ENCODE measurements at regions not wholly inside any gene's neighbourhood (a gene's known extent, or its start where the extent isn't known, plus 50 kb on each side); places are given as distances from the start of the nearest gene placed in this dataset.

- WGBS (ENCODE audit: insufficient coverage, insufficient read length) = no CpG with 5 or more reads among the region's 1 CpG
- no peaks in the 10 kb centered on the region for H3K36me3 ChIP-seq (ENCODE audit: control insufficient read depth, insufficient read depth, low read length)
- H3K27ac ChIP-seq (ENCODE audit: low read length) = no peak overlapping the region
- H3K4me3 ChIP-seq (ENCODE audit: low read length) = no peak overlapping the region
- DNase-seq (ENCODE audit: low read depth, low spot score) = no peak
- no peaks in the 10 kb centered on the region for H3K9me3 ChIP-seq (ENCODE audit: control insufficient read depth, insufficient read depth, low read length)
- H3K4me1 ChIP-seq (ENCODE audit: control insufficient read depth, insufficient read depth, low read length) = no peaks in the 10 kb centered on the region
- no peaks in the 10 kb centered on the region for H3K27me3 ChIP-seq (ENCODE audit: control insufficient read depth, insufficient read depth, low read length)
Measured at GRCh38 chr12:59927032-59927431, 331.2 kb downstream of the SLC16A7 start.

GRCh38 chr12:59928416-59928815 is 332.6 kb downstream of the SLC16A7 start:
- H3K27ac ChIP-seq (ENCODE audit: low read length) = no peak overlapping the region
- no peak overlapping the region for H3K4me3 ChIP-seq (ENCODE audit: low read length)
- DNase-seq (ENCODE audit: low read depth, low spot score) = no peak
- no peaks in the 10 kb centered on the region for H3K36me3 ChIP-seq (ENCODE audit: control insufficient read depth, insufficient read depth, low read length)
- H3K4me1 ChIP-seq (ENCODE audit: control insufficient read depth, insufficient read depth, low read length) = no peaks in the 10 kb centered on the region
- H3K9me3 ChIP-seq (ENCODE audit: control insufficient read depth, insufficient read depth, low read length) = no peaks in the 10 kb centered on the region
- WGBS (ENCODE audit: insufficient coverage, insufficient read length) = no CpG with 5 or more reads among the region's 1 CpG
- H3K27me3 ChIP-seq (ENCODE audit: control insufficient read depth, insufficient read depth, low read length) = no peaks in the 10 kb centered on the region

GRCh38 chr12:59929110-59929509 is 333.3 kb downstream of the SLC16A7 start:
- WGBS (ENCODE audit: insufficient coverage, insufficient read length) = no CpG with 5 or more reads among the region's 2 CpGs

GRCh38 chr12:59934486-59934885 is 338.7 kb downstream of the SLC16A7 start:
- Histone ChIP-seq H3K36me3 (ENCODE audit: control insufficient read depth, insufficient read depth, low read length) (no peaks in the 10 kb centered on the region), H3K4me1 (ENCODE audit: control insufficient read depth, insufficient read depth, low read length) (no peaks in the 10 kb centered on the region), H3K27me3 (ENCODE audit: control insufficient read depth, insufficient read depth, low read length) (no peaks in the 10 kb centered on the region), H3K27ac (ENCODE audit: low read length) (no peak overlapping the region), H3K9me3 (ENCODE audit: control insufficient read depth, insufficient read depth, low read length) (no peaks in the 10 kb centered on the region), H3K4me3 (ENCODE audit: low read length) (no peak overlapping the region)
- no peak for DNase-seq (ENCODE audit: low read depth, low spot score)
- no CpG with 5 or more reads among the region's 1 CpG for WGBS (ENCODE audit: insufficient coverage, insufficient read length)

More at GRCh38 chr12:59929110-59929509, 333.3 kb downstream of the SLC16A7 start:
- Histone ChIP-seq H3K36me3 (ENCODE audit: control insufficient read depth, insufficient read depth, low read length) (no peaks in the 10 kb centered on the region), H3K4me1 (ENCODE audit: control insufficient read depth, insufficient read depth, low read length) (no peaks in the 10 kb centered on the region), H3K27me3 (ENCODE audit: control insufficient read depth, insufficient read depth, low read length) (no peaks in the 10 kb centered on the region), H3K9me3 (ENCODE audit: control insufficient read depth, insufficient read depth, low read length) (no peaks in the 10 kb centered on the region), H3K27ac (ENCODE audit: low read length) (no peak overlapping the region), H3K4me3 (ENCODE audit: low read length) (no peak overlapping the region)
- DNase-seq (ENCODE audit: low read depth, low spot score) = no peak

GRCh38 chr12:59936534-59936933 is 340.7 kb downstream of the SLC16A7 start:
- no peaks in the 10 kb centered on the region for H3K4me1 ChIP-seq (ENCODE audit: control insufficient read depth, insufficient read depth, low read length)
- no peaks in the 10 kb centered on the region for H3K27me3 ChIP-seq (ENCODE audit: control insufficient read depth, insufficient read depth, low read length)
- no peak overlapping the region for H3K27ac ChIP-seq (ENCODE audit: low read length)
- no peaks in the 10 kb centered on the region for H3K9me3 ChIP-seq (ENCODE audit: control insufficient read depth, insufficient read depth, low read length)
- WGBS (ENCODE audit: insufficient coverage, insufficient read length) = no CpG with 5 or more reads among the region's 3 CpGs
- DNase-seq (ENCODE audit: low read depth, low spot score) = no peak
- H3K4me3 ChIP-seq (ENCODE audit: low read length) = no peak overlapping the region
- no peaks in the 10 kb centered on the region for H3K36me3 ChIP-seq (ENCODE audit: control insufficient read depth, insufficient read depth, low read length)

- Histone ChIP-seq H3K4me1 (ENCODE audit: control insufficient read depth, insufficient read depth, low read length) (no peaks in the 10 kb centered on the region), H3K27me3 (ENCODE audit: control insufficient read depth, insufficient read depth, low read length) (no peaks in the 10 kb centered on the region), H3K4me3 (ENCODE audit: low read length) (no peak overlapping the region), H3K36me3 (ENCODE audit: control insufficient read depth, insufficient read depth, low read length) (no peaks in the 10 kb centered on the region), H3K9me3 (ENCODE audit: control insufficient read depth, insufficient read depth, low read length) (no peaks in the 10 kb centered on the region), H3K27ac (ENCODE audit: low read length) (no peak overlapping the region)
- DNase-seq (ENCODE audit: low read depth, low spot score) = no peak
Measured at GRCh38 chr12:59937148-59937547, 341.3 kb downstream of the SLC16A7 start.

GRCh38 chr12:59938190-59938962 is 342.5 kb downstream of the SLC16A7 start:
- Histone ChIP-seq H3K27me3 (ENCODE audit: control insufficient read depth, insufficient read depth, low read length) (no peaks in the 10 kb centered on the region), H3K9me3 (ENCODE audit: control insufficient read depth, insufficient read depth, low read length) (no peaks in the 10 kb centered on the region), H3K36me3 (ENCODE audit: control insufficient read depth, insufficient read depth, low read length) (no peaks in the 10 kb centered on the region), H3K4me1 (ENCODE audit: control insufficient read depth, insufficient read depth, low read length) (no peaks in the 10 kb centered on the region), H3K27ac (ENCODE audit: low read length) (no peak overlapping the region), H3K4me3 (ENCODE audit: low read length) (no peak overlapping the region)
- DNase-seq (ENCODE audit: low read depth, low spot score) = peak; percentile 5
- WGBS (ENCODE audit: insufficient coverage, insufficient read length) = no CpG with 5 or more reads among the region's 8 CpGs

- Histone ChIP-seq H3K4me1 (ENCODE audit: control insufficient read depth, insufficient read depth, low read length) (no peaks in the 10 kb centered on the region), H3K36me3 (ENCODE audit: control insufficient read depth, insufficient read depth, low read length) (no peaks in the 10 kb centered on the region), H3K4me3 (ENCODE audit: low read length) (no peak overlapping the region), H3K27ac (ENCODE audit: low read length) (no peak overlapping the region), H3K9me3 (ENCODE audit: control insufficient read depth, insufficient read depth, low read length) (no peaks in the 10 kb centered on the region), H3K27me3 (ENCODE audit: control insufficient read depth, insufficient read depth, low read length) (no peaks in the 10 kb centered on the region)
- no peak for DNase-seq (ENCODE audit: low read depth, low spot score)
- WGBS (ENCODE audit: insufficient coverage, insufficient read length) = 100% methylated on average over 1 of the region's 4 CpGs
Measured at GRCh38 chr12:59940631-59941342, 345.0 kb downstream of the SLC16A7 start.

GRCh38 chr12:59941461-59941860 is 345.6 kb downstream of the SLC16A7 start:
- no peaks in the 10 kb centered on the region for H3K27me3 ChIP-seq (ENCODE audit: control insufficient read depth, insufficient read depth, low read length)
- DNase-seq (ENCODE audit: low read depth, low spot score) = no peak
- no peak overlapping the region for H3K4me3 ChIP-seq (ENCODE audit: low read length)
- no peaks in the 10 kb centered on the region for H3K36me3 ChIP-seq (ENCODE audit: control insufficient read depth, insufficient read depth, low read length)
- no peaks in the 10 kb centered on the region for H3K4me1 ChIP-seq (ENCODE audit: control insufficient read depth, insufficient read depth, low read length)
- H3K27ac ChIP-seq (ENCODE audit: low read length) = no peak overlapping the region
- H3K9me3 ChIP-seq (ENCODE audit: control insufficient read depth, insufficient read depth, low read length) = no peaks in the 10 kb centered on the region

- Histone ChIP-seq H3K27me3 (ENCODE audit: control insufficient read depth, insufficient read depth, low read length) (no peaks in the 10 kb centered on the region), H3K36me3 (ENCODE audit: control insufficient read depth, insufficient read depth, low read length) (no peaks in the 10 kb centered on the region), H3K27ac (ENCODE audit: low read length) (no peak overlapping the region), H3K9me3 (ENCODE audit: control insufficient read depth, insufficient read depth, low read length) (no peaks in the 10 kb centered on the region), H3K4me1 (ENCODE audit: control insufficient read depth, insufficient read depth, low read length) (no peaks in the 10 kb centered on the region), H3K4me3 (ENCODE audit: low read length) (no peak overlapping the region)
- no peak for DNase-seq (ENCODE audit: low read depth, low spot score)
Measured at GRCh38 chr12:59944177-59944576, 348.3 kb downstream of the SLC16A7 start.

GRCh38 chr12:59946635-59947034 is 350.8 kb downstream of the SLC16A7 start:
- no CpG with 5 or more reads among the region's 2 CpGs for WGBS (ENCODE audit: insufficient coverage, insufficient read length)

More at GRCh38 chr12:59946635-59947034, 350.8 kb downstream of the SLC16A7 start:
- Histone ChIP-seq H3K4me3 (ENCODE audit: low read length) (no peak overlapping the region), H3K4me1 (ENCODE audit: control insufficient read depth, insufficient read depth, low read length) (no peaks in the 10 kb centered on the region), H3K27ac (ENCODE audit: low read length) (no peak overlapping the region), H3K9me3 (ENCODE audit: control insufficient read depth, insufficient read depth, low read length) (no peaks in the 10 kb centered on the region), H3K27me3 (ENCODE audit: control insufficient read depth, insufficient read depth, low read length) (no peaks in the 10 kb centered on the region), H3K36me3 (ENCODE audit: control insufficient read depth, insufficient read depth, low read length) (no peaks in the 10 kb centered on the region)
- DNase-seq (ENCODE audit: low read depth, low spot score) = no peak
